Choroid plexus epithelial cell (primary cell): ENCODE measurements at regions not wholly inside any gene's neighbourhood (a gene's known extent, or its start where the extent isn't known, plus 50 kb on each side); places are given as distances from the start of the nearest gene placed in this dataset.

Source experiments
- DNase-seq: peaks from one replicate; pipeline ENCODE4 v3.0.0-alpha.2; 2010; ENCODE audit warnings: low read depth
- H3K4me3 ChIP-seq: 2 replicates; pipeline ENCODE4 v1.5.1; 2011; ENCODE audit warnings: low read depth, mild to moderate bottlenecking, control low read depth, low read length, moderate library complexity
- CTCF ChIP-seq: conservative IDR thresholded peaks from 2 replicates; pipeline ENCODE4 v1.5.1; 2011; ENCODE audit warnings: low read depth, mild to moderate bottlenecking, control low read depth, inconsistent platforms, low read length, moderate library complexity

GRCh38 chr10:36669615-36670352 lies 455.6 kb upstream of the ANKRD30A start:
- no peak overlapping the region for H3K4me3 ChIP-seq
- DNase-seq: no peak
- no peak for TF ChIP-seq CTCF

GRCh38 chr10:36666451-36666850 lies 458.9 kb upstream of the ANKRD30A start:
- H3K4me3 ChIP-seq: no peak overlapping the region
- peak; percentile 77 for DNase-seq
- TF ChIP-seq CTCF: no peak

- no peak for DNase-seq
- H3K4me3 ChIP-seq: no peak overlapping the region
- no peak for TF ChIP-seq CTCF
These were observed 462.8 kb upstream of the ANKRD30A start for GRCh38 chr10:36662571-36662970.

- no peak overlapping the region for H3K4me3 ChIP-seq
- no peak for TF ChIP-seq CTCF
- DNase-seq: no peak
These were observed 475.1 kb upstream of the ANKRD30A start for GRCh38 chr10:36650274-36650673.

- H3K4me3 ChIP-seq: no peak overlapping the region
- TF ChIP-seq CTCF: no peak
- no peak for DNase-seq
These were observed 477.9 kb upstream of the ANKRD30A start for GRCh38 chr10:36647540-36647939.

GRCh38 chr10:36640626-36641025 lies 484.8 kb upstream of the ANKRD30A start:
- no peak overlapping the region for H3K4me3 ChIP-seq
- DNase-seq: no peak
- TF ChIP-seq CTCF: no peak
